Fibroblast of lung (primary cell): ENCODE measurements at regions not wholly inside any gene's neighbourhood (a gene's known extent, or its start where the extent isn't known, plus 50 kb on each side); places are given as distances from the start of the nearest gene placed in this dataset.

Source experiments
- DNase-seq, 2 donors: peaks; one replicate each; pipeline versions ENCODE4 v3.0.0 to v3.0.0-alpha.2; 2010; ENCODE audit warnings: low read depth in 2 of 2
- H2AFZ ChIP-seq: 2 replicates; pipeline ENCODE4 v1.5.1; 2012; ENCODE audit warnings: low read length, control low read depth, inconsistent platforms
- H3K27ac ChIP-seq: 2 replicates; pipeline ENCODE4 v1.5.1; 2011; ENCODE audit warnings: low read length, control low read depth; ENCODE audit not compliant: insufficient read depth
- H3K27me3 ChIP-seq: 2 replicates; pipeline ENCODE4 v1.5.1; 2011; ENCODE audit warnings: mild to moderate bottlenecking, low read length; ENCODE audit not compliant: control insufficient read depth, insufficient read depth
- H3K36me3 ChIP-seq: 2 replicates; pipeline ENCODE4 v1.5.1; 2011; ENCODE audit warnings: low read length; ENCODE audit not compliant: control insufficient read depth, insufficient read depth
- H3K4me1 ChIP-seq: 2 replicates; pipeline ENCODE4 v1.5.1; 2011; ENCODE audit warnings: low read length; ENCODE audit not compliant: control insufficient read depth, insufficient read depth; ENCODE audit errors: extremely low read depth
- H3K4me2 ChIP-seq: 2 replicates; pipeline ENCODE4 v1.5.1; 2011; ENCODE audit warnings: low read length, control low read depth; ENCODE audit not compliant: insufficient read depth; ENCODE audit errors: extremely low read depth
- H3K4me3 ChIP-seq, 4 experiments: fragments of 200-600 bp in 1 of 4; sonication (generic) in 1 of 4; replicated peaks in 1 of 4; 2 replicates each; pipeline ENCODE4 v1.5.1; 2011 to 2016; ENCODE audit warnings: low read length in 4 of 4, low read depth in 3 of 4, mild to moderate bottlenecking in 3 of 4, control low read depth in 2 of 4, inconsistent platforms in 1 of 4, mixed read lengths in 1 of 4; ENCODE audit not compliant: insufficient read depth in 1 of 4; ENCODE audit errors: control extremely low read depth in 1 of 4
- H3K79me2 ChIP-seq: 2 replicates; pipeline ENCODE4 v1.5.1; 2012; ENCODE audit warnings: mild to moderate bottlenecking, low read length, inconsistent platforms; ENCODE audit not compliant: control insufficient read depth, insufficient read depth
- H3K9ac ChIP-seq: 2 replicates; pipeline ENCODE4 v1.5.1; 2011; ENCODE audit warnings: mild to moderate bottlenecking, low read length, control low read depth; ENCODE audit not compliant: insufficient read depth
- H3K9me3 ChIP-seq: 2 replicates; pipeline ENCODE4 v1.5.1; 2012; ENCODE audit warnings: low read depth, low read length; ENCODE audit not compliant: control insufficient read depth, insufficient read depth
- H4K20me1 ChIP-seq: 2 replicates; pipeline ENCODE4 v1.5.1; 2011; ENCODE audit warnings: low read length; ENCODE audit not compliant: control insufficient read depth, insufficient read depth; ENCODE audit errors: extremely low read depth
- CTCF ChIP-seq, 2 donors: IDR thresholded peaks in 1 of 2; conservative IDR thresholded peaks in 1 of 2; 1 replicate in 1 of 2; 2 replicates in 1 of 2; pipeline ENCODE4 v1.5.1; 2011 to 2012; ENCODE audit warnings: low read length in 2 of 2, control low read depth in 1 of 2, inconsistent platforms in 1 of 2, low read depth in 1 of 2, mild to moderate bottlenecking in 1 of 2
- EZH2 ChIP-seq: IDR thresholded peaks from 2 replicates; pipeline ENCODE4 v1.5.1; 2012; ENCODE audit warnings: low read length, control low read depth, mild to moderate bottlenecking; ENCODE audit errors: missing control alignments

DNA sequence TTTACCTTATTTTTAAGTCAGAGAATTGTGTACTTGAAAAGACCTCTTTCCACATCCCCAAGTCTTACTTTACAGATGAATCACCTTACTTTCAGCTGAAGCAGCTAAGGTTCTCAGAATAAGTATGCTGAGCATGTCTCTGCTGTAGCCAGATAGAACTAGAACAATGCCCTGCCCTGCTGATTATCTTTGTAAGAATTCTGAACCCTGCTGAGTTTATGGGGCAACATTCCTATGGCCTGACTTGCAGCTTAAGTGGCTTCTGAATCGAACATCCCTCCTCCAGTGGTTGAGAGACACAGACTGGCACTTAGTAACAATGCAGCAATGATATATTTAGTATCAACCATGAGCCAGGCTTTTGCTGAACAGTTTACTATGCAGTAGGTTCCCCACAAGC is 592.0 kb upstream of the WWC1 start:
- H3K4me3 ChIP-seq, result no peak overlapping the region
- TF ChIP-seq CTCF (conservative IDR thresholded peaks at IDR 0.05 in 1 of 2, IDR thresholded peaks at IDR 0.05 in 1 of 2; ENCODE audit: low read depth in 1 of 2, low read length in 2 of 2) (no peak), EZH2 (no peak)
- no peak overlapping the region for H3K9ac ChIP-seq

GRCh38 chr5:167701051-167701450 is 590.4 kb upstream of the WWC1 start:
- Histone ChIP-seq H3K9me3 (no peaks in the 10 kb centered on the region), H3K36me3 (no peaks in the 10 kb centered on the region), H3K9ac (no peak overlapping the region), H3K4me1 (peaks cover 11% of the 10 kb centered on the region), H4K20me1 (no peaks in the 10 kb centered on the region), H3K27ac (no peak overlapping the region), H3K4me2 (no peak overlapping the region), H3K4me3 (no peak overlapping the region), H3K27me3 (no peaks in the 10 kb centered on the region), H2AFZ (no peak overlapping the region), H3K79me2 (no peaks in the 10 kb centered on the region)
- DNase-seq, result no peak
- no peak for TF ChIP-seq CTCF (conservative IDR thresholded peaks at IDR 0.05 in 1 of 2, IDR thresholded peaks at IDR 0.05 in 1 of 2; ENCODE audit: low read depth in 1 of 2, low read length in 2 of 2)
- no peak for TF ChIP-seq EZH2

More for the DNA sequence above, 592.0 kb upstream of the WWC1 start:
- no peaks in the 10 kb centered on the region for H4K20me1 ChIP-seq
- H3K9me3 ChIP-seq, result no peaks in the 10 kb centered on the region
- H2AFZ ChIP-seq, result no peak overlapping the region
- H3K36me3 ChIP-seq, result no peaks in the 10 kb centered on the region
- H3K4me2 ChIP-seq, result no peak overlapping the region
- H3K79me2 ChIP-seq, result no peaks in the 10 kb centered on the region
- H3K27ac ChIP-seq, result peak overlapping the region; percentile 79
- H3K4me1 ChIP-seq, result peaks cover 11% of the 10 kb centered on the region
- peak; percentile 91 to 100 for DNase-seq
- H3K27me3 ChIP-seq, result no peaks in the 10 kb centered on the region

DNA sequence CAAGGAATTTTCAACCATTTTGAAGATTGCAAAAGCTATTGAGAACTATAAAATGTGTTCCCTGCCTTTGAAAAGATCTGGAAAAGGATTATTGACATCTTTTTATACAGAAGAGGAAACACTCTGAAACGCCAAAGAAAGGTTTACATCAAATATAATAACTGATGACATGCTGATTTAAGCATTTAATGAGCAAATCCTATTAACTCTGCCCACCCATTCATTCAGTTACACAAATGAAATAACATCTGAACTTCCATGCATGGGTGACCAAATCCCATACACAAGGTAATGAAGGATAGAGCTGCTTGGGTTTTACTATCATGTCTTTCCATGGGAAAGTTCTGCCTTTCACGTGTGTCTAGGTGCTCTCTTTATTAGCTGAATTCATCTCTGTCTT is 589.4 kb upstream of the WWC1 start:
- no peak for DNase-seq
- H3K4me3 ChIP-seq, result no peak overlapping the region
- no peak overlapping the region for H3K4me2 ChIP-seq
- H3K9ac ChIP-seq, result no peak overlapping the region
- no peak overlapping the region for H3K27ac ChIP-seq
- TF ChIP-seq CTCF (conservative IDR thresholded peaks at IDR 0.05 in 1 of 2, IDR thresholded peaks at IDR 0.05 in 1 of 2; ENCODE audit: low read depth in 1 of 2, low read length in 2 of 2) (no peak), EZH2 (no peak)
- no peaks in the 10 kb centered on the region for H4K20me1 ChIP-seq
- H3K36me3 ChIP-seq, result no peaks in the 10 kb centered on the region
- no peaks in the 10 kb centered on the region for H3K27me3 ChIP-seq
- H3K9me3 ChIP-seq, result no peaks in the 10 kb centered on the region
- no peaks in the 10 kb centered on the region for H3K79me2 ChIP-seq
- peak overlapping the region; percentile 21 for H2AFZ ChIP-seq
- peaks cover 11% of the 10 kb centered on the region for H3K4me1 ChIP-seq
